GM06990 (cell line): ENCODE measurements at regions not wholly inside any gene's neighbourhood (a gene's known extent, or its start where the extent isn't known, plus 50 kb on each side); places are given as distances from the start of the nearest gene placed in this dataset.
A peak's percentile ranks its signal among the peaks of the same experiment; 100 is the strongest.

Experiments
- DNase-seq: peaks from one replicate; pipeline ENCODE4 v3.0.0-alpha.2; 2011; ENCODE audit not compliant: insufficient read length; ENCODE audit errors: extremely low read depth
- H3K27me3 ChIP-seq: replicated peaks from 2 replicates; pipeline ENCODE4 v1.6.0; 2011; ENCODE audit warnings: low read length; ENCODE audit not compliant: control insufficient read depth, insufficient read depth
- H3K36me3 ChIP-seq: 2 replicates; pipeline ENCODE4 v1.5.1; 2011; ENCODE audit warnings: low read length; ENCODE audit not compliant: control insufficient read depth, insufficient read depth
- H3K4me3 ChIP-seq: replicated peaks from 2 replicates; pipeline ENCODE4 v1.5.1; 2011; ENCODE audit warnings: low read depth, mild to moderate bottlenecking, control low read depth, low read length
- TF ChIP-seq, protein P1 (sequence below): IDR thresholded peaks from 2 replicates; pipeline ENCODE4 v1.5.1; 2011; ENCODE audit warnings: low read length, control low read depth, mild to moderate bottlenecking, inconsistent platforms; ENCODE audit not compliant: insufficient read depth, poor library complexity, severe bottlenecking

DNA sequence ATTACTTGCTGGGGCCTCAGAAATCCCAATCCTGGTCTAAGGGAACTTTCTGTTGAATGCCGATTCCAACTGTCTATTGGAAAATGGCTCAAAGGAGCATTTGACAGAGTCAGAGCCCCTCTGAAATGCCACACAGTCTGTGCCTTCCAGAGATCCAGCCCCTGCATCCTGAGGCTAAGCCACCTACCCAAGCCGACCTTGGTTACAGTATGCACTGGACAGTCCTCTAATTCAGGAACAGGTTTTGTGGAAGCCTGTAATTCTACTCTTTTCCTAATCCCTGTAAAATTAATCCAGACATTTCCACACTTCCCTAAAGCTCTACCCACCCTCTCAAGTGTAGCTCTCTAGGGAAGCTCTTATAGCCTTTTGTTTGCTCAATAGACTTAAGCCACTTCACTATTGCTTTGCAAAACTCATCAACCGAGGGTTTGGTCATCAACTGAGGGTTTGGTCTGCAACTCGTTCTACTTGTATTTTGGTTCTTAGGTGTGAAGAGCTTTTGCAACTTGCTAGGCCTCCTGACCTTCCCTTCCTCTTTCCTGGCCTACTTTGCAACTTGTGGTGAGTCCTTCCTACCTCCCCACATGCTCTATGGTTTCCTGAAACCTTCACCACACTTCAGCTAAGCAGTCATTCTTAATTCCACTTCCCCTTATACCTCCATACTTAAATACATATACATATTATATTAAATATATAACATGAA is 364.8 kb downstream of the SFMBT2 start:
- DNase-seq, result peak; percentile 54
- TF ChIP-seq, protein P1, sequence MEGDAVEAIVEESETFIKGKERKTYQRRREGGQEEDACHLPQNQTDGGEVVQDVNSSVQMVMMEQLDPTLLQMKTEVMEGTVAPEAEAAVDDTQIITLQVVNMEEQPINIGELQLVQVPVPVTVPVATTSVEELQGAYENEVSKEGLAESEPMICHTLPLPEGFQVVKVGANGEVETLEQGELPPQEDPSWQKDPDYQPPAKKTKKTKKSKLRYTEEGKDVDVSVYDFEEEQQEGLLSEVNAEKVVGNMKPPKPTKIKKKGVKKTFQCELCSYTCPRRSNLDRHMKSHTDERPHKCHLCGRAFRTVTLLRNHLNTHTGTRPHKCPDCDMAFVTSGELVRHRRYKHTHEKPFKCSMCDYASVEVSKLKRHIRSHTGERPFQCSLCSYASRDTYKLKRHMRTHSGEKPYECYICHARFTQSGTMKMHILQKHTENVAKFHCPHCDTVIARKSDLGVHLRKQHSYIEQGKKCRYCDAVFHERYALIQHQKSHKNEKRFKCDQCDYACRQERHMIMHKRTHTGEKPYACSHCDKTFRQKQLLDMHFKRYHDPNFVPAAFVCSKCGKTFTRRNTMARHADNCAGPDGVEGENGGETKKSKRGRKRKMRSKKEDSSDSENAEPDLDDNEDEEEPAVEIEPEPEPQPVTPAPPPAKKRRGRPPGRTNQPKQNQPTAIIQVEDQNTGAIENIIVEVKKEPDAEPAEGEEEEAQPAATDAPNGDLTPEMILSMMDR, result no peak
- no peaks in the 10 kb centered on the region for H3K27me3 ChIP-seq
- no peak overlapping the region for H3K4me3 ChIP-seq
- H3K36me3 ChIP-seq, result no peaks in the 10 kb centered on the region

DNA sequence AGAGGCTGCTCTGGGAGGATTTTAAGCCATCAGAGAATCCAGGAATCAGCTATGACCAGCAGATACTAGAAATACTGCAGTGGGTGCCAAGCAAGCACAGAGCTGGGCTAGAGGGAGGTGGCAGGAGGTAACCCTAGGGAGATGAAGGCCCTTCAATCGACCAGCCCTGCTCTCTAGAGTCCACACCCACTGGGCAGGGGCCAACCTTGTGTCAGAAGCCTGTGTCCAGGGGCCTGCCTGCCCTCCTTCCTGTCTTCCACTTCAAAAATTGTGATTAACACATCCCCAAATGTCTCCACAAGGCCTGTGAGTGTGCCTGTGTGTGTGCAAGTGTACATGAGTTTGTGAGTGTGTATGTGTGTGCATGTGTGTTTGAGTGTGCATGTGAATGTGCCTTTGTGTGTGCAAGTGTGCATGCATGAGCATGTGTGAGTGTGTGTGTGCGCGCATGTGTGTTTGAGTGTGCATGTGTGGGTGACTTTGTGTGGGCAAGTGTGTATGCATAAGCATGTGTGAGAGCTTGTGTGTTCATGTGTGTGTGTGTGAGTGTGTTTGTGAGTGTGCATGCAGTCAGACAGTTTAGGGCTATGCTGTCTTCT is 367.7 kb downstream of the SFMBT2 start:
- TF ChIP-seq, protein P1, result no peak
- Histone ChIP-seq H3K27me3 (no peaks in the 10 kb centered on the region; the same call in 1 of the 2 replicates), H3K4me3 (no peak overlapping the region), H3K36me3 (no peaks in the 10 kb centered on the region)
- DNase-seq, result no peak

DNA sequence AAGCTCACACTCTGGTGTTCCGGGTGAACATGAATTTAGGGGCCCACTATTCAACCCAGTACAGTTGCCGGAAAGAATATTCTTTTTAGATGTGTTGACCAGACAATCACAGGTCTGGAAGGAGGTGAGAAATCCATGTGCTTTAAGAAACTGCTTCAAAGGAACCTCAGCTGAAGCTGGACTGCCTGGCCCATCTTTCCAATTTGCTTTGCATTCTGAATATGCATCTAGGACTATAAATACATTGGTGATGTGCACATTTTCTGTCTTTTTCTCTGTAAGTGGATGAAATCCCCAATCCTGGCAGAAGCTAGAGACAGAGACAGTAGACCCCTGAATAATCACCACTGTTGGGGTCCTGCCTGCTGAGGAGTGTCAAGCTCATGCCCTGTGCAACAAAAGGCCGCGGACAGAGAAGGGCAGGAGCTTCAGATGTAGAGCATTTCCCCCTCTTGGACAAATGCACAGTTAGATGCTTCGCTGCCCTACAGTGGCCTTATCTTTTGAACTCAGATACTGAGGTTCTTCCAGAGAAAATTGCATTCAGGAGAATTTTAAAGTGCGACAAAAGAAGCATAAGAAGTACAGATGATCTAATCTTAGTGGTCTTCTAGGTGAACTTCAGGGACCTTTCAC is 368.3 kb downstream of the SFMBT2 start:
- Histone ChIP-seq H3K36me3 (no peaks in the 10 kb centered on the region), H3K27me3 (no peaks in the 10 kb centered on the region; the same call in 1 of the 2 replicates), H3K4me3 (no peak overlapping the region)
- DNase-seq, result no peak
- TF ChIP-seq, protein P1, result no peak

DNA sequence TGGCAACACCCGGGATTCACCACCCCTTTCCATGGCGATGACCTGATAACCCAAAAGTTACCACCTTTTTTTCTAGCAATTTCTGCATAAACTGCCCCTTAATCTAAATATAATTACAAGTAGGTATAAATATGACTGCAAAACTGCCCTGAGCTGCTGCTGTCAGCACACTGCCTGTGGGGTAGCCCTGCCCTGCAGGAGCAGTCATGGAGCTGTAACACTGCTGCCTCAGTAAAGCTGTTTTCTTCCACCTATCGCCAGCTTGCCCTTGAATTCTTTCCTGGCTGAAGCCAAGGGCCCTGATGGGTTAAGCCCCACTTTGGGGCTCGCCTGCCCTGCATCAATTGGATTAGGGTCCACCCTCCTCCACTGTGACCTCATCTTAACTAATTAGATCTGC is 368.8 kb downstream of the SFMBT2 start:
- TF ChIP-seq, protein P1, result no peak
- H3K27me3 ChIP-seq, result no peaks in the 10 kb centered on the region; the same call in 1 of the 2 replicates
- DNase-seq, result no peak
- H3K36me3 ChIP-seq, result no peaks in the 10 kb centered on the region
- no peak overlapping the region for H3K4me3 ChIP-seq

DNA sequence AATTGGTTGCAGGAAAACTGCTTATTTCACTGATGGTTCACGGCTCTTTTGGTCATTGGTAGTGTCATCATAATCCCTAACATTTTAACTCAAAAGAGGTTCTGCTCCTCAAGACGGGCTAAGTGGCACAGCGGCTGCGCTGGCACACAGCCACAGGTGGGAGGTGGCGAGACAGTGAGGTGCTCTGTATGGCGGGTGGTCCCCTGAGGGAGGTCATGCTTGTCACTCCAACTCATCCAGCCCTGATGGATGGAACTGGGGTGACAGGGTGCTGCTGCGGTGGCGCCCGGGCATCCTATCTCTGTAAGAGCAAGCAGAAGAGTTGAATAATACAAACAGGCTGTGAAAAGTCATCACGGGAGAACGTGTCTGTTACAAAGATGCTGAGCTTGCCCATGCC is 370.2 kb downstream of the SFMBT2 start:
- TF ChIP-seq, protein P1, result no peak
- Histone ChIP-seq H3K36me3 (no peaks in the 10 kb centered on the region), H3K4me3 (no peak overlapping the region), H3K27me3 (no peaks in the 10 kb centered on the region; the same call in 1 of the 2 replicates)
- DNase-seq, result no peak
